ENCODE measurements at regions not wholly inside any gene's neighbourhood (a gene's known extent, or its start where the extent isn't known, plus 50 kb on each side); places are given as distances from the start of the nearest gene placed in this dataset.
"Not testable (repeated sequence)": the region's sequence is repeated elsewhere in the genome, so short reads cannot be mapped to it uniquely, and the experiment has no call there.

DNA sequence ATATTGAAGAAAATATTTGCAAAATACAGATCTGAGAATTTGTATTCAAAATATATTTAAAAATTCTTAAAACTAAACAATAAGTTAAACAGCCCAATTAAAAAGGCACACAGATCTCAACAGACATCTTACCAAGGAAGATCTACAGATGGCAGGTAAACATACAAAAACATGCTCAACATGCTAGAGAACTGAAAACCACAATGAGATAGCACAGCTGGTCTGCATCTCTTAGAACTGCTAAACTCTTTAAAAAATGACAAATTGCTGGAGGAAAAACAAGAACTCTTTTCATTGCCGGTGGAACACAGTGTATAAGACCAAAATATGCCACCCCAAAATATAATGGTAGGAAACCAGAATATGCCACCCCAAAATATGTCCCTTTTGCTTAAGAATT, 142.1 kb upstream of the DUSP22 start:
- TF ChIP-seq, protein P1, sequence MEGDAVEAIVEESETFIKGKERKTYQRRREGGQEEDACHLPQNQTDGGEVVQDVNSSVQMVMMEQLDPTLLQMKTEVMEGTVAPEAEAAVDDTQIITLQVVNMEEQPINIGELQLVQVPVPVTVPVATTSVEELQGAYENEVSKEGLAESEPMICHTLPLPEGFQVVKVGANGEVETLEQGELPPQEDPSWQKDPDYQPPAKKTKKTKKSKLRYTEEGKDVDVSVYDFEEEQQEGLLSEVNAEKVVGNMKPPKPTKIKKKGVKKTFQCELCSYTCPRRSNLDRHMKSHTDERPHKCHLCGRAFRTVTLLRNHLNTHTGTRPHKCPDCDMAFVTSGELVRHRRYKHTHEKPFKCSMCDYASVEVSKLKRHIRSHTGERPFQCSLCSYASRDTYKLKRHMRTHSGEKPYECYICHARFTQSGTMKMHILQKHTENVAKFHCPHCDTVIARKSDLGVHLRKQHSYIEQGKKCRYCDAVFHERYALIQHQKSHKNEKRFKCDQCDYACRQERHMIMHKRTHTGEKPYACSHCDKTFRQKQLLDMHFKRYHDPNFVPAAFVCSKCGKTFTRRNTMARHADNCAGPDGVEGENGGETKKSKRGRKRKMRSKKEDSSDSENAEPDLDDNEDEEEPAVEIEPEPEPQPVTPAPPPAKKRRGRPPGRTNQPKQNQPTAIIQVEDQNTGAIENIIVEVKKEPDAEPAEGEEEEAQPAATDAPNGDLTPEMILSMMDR (IDR thresholded peaks at IDR 0.05) = not testable (repeated sequence)
- TF ChIP-seq POLR2A (IDR thresholded peaks at IDR 0.05) = not testable (repeated sequence)
